Mesendoderm (in vitro differentiated cells): ENCODE measurements at regions not wholly inside any gene's neighbourhood (a gene's known extent, or its start where the extent isn't known, plus 50 kb on each side); places are given as distances from the start of the nearest gene placed in this dataset.
A peak's percentile ranks its signal among the peaks of the same experiment; 100 is the strongest.

Experiments used
- DNase-seq: peaks from one replicate; pipeline ENCODE4 v3.0.0; 2013
- H2AK5ac ChIP-seq: 2 replicates; pipeline ENCODE4 v1.6.1; 2013; ENCODE audit warnings: low read length, inconsistent platforms
- H2BK120ac ChIP-seq: 2 replicates; pipeline ENCODE4 v1.6.1; 2013; ENCODE audit warnings: low read depth, mild to moderate bottlenecking, low read length, moderate library complexity, mixed read lengths
- H2BK15ac ChIP-seq: replicated peaks from 2 replicates; pipeline ENCODE4 v1.6.1; 2013; ENCODE audit warnings: low read depth, mild to moderate bottlenecking, moderate library complexity
- H2BK5ac ChIP-seq: 2 replicates; pipeline ENCODE4 v1.6.1; 2013; ENCODE audit warnings: low read length, inconsistent platforms
- H3K18ac ChIP-seq: 2 replicates; pipeline ENCODE4 v1.6.1; 2013; ENCODE audit warnings: mild to moderate bottlenecking, low read length, mixed read lengths
- H3K23ac ChIP-seq: one replicate; pipeline ENCODE4 v1.6.1; 2013; ENCODE audit warnings: low read length
- H3K27ac ChIP-seq: 2 replicates; pipeline ENCODE4 v1.5.1; 2013; ENCODE audit warnings: low read depth, mild to moderate bottlenecking, inconsistent platforms, low read length, moderate library complexity
- H3K27me3 ChIP-seq: 2 replicates; pipeline ENCODE4 v1.6.1; 2013; ENCODE audit warnings: low read length, control low read depth, mild to moderate bottlenecking, inconsistent platforms; ENCODE audit not compliant: insufficient read depth, poor library complexity
- H3K36me3 ChIP-seq: 2 replicates; pipeline ENCODE4 v1.6.1; 2013; ENCODE audit warnings: low read length, inconsistent platforms; ENCODE audit not compliant: control insufficient read depth, insufficient read depth
- H3K4ac ChIP-seq: one replicate; pipeline ENCODE4 v1.6.1; 2013; ENCODE audit warnings: low read depth, mild to moderate bottlenecking, low read length, moderate library complexity
- H3K4me1 ChIP-seq: 2 replicates; pipeline ENCODE4 v1.6.1; 2013; ENCODE audit warnings: low read depth, low read length, inconsistent platforms; ENCODE audit not compliant: control insufficient read depth
- H3K4me2 ChIP-seq: 2 replicates; pipeline ENCODE4 v1.6.1; 2013; ENCODE audit warnings: low read length
- H3K4me3 ChIP-seq: 2 replicates; pipeline ENCODE4 v1.5.1; 2013; ENCODE audit warnings: mild to moderate bottlenecking, low read length
- H3K56ac ChIP-seq: one replicate; pipeline ENCODE4 v1.6.1; 2013; ENCODE audit warnings: low read length
- H3K79me1 ChIP-seq: 2 replicates; pipeline ENCODE4 v1.6.1; 2013; ENCODE audit warnings: low read length, inconsistent platforms
- H3K79me2 ChIP-seq: 2 replicates; pipeline ENCODE4 v1.6.1; 2013; ENCODE audit warnings: mild to moderate bottlenecking, low read length; ENCODE audit not compliant: control insufficient read depth, insufficient read depth
- H3K9ac ChIP-seq: 2 replicates; pipeline ENCODE4 v1.6.1; 2013; ENCODE audit warnings: low read length, inconsistent platforms
- H4K5ac ChIP-seq: one replicate; pipeline ENCODE4 v1.6.1; 2013; ENCODE audit warnings: low read length
- H4K8ac ChIP-seq: one replicate; pipeline ENCODE4 v1.6.1; 2013; ENCODE audit warnings: low read depth, mild to moderate bottlenecking, control low read depth, low read length, moderate library complexity
- WGBS: extraction: QIAGEN DNeasy Blood & Tissue Kit; methylation state at CpG from one replicate; pipeline ENCODE4 v1.1.7; 2013; ENCODE audit warnings: low lambda C conversion rate, missing lambda C conversion rate; ENCODE audit not compliant: insufficient coverage; ENCODE audit errors: extremely low coverage; 5-methylcytosine and 5-hydroxymethylcytosine counted together

DNA sequence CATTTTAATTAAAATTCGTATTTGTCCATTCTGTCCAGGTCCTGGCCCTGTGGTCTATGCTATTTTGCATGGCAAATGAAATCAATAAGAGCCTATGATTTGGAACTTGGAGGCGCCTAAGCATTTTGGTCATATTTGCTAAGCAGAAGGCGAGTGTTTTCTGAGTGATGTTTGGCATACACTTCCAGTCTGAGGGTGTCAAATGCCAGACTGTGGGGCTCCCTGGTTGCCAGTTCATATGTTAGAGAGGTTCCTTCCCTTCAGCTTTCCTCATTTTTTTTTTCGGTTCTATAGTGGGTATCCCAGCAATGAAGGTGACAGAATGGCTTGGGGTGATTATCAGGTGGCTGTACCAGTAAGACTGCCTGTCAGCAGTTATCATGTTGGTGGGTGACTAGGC lies 1007.8 kb upstream of the WWC1 start:
- H2AK5ac ChIP-seq, result no peak overlapping the region
- no peak overlapping the region for H3K4me3 ChIP-seq
- H3K23ac ChIP-seq, result no peak overlapping the region
- H3K4ac ChIP-seq, result no peak overlapping the region
- no peaks in the 10 kb centered on the region for H3K27me3 ChIP-seq
- no peak overlapping the region for H3K56ac ChIP-seq
- no peaks in the 10 kb centered on the region for H3K36me3 ChIP-seq
- H3K9ac ChIP-seq, result no peak overlapping the region
- no peaks in the 10 kb centered on the region for H3K79me1 ChIP-seq
- H3K4me2 ChIP-seq, result no peak overlapping the region
- WGBS, result no CpG with 5 or more reads among the region's 4 CpGs
- no peak overlapping the region for H3K27ac ChIP-seq
- no peak for DNase-seq
- no peaks in the 10 kb centered on the region for H3K4me1 ChIP-seq
- no peaks in the 10 kb centered on the region for H3K79me2 ChIP-seq
- H2BK15ac ChIP-seq, result no peak overlapping the region
- H3K18ac ChIP-seq, result peak overlapping the region; percentile 39
- no peak overlapping the region for H4K5ac ChIP-seq
- no peak overlapping the region for H2BK120ac ChIP-seq
- H2BK5ac ChIP-seq, result no peak overlapping the region
- no peak overlapping the region for H4K8ac ChIP-seq

DNA sequence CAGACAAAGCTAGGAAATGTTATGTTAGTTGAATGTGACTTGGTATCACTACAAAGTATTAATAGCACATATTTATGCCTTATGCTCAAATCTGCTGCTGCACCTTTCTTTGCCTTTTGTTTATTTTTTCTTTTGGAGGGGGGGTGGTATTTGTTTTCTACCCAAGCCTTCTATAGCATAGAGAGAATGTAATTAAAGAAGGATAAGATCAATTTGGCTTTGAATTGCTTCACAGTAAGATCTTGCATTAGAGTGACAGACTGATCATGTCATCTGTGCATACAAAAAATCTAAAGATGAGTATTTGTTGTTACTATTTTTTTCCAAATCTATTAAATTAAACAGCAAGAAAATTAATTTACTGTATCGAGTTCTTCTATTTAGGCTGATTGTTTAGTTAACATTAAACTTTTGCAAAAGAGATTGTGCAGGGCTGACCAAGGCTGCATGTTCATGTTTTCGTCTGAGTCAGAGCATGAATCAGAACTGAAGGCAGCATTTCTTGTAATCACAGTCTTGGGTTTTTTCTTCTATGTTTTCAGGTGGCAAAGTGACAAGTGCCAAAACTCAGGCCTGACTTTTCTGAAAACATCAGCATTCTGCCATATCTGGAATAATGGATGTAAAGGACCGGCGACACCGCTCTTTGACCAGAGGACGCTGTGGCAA lies 1007.1 kb upstream of the WWC1 start:
- no peak overlapping the region for H3K56ac ChIP-seq
- no peak overlapping the region for H2BK5ac ChIP-seq
- H4K5ac ChIP-seq, result no peak overlapping the region
- no peak overlapping the region for H2BK15ac ChIP-seq
- no peak overlapping the region for H3K4me2 ChIP-seq
- H4K8ac ChIP-seq, result no peak overlapping the region
- H3K79me1 ChIP-seq, result no peaks in the 10 kb centered on the region
- H3K4ac ChIP-seq, result no peak overlapping the region
- H3K4me1 ChIP-seq, result no peaks in the 10 kb centered on the region
- H3K27me3 ChIP-seq, result no peaks in the 10 kb centered on the region
- H3K27ac ChIP-seq, result no peak overlapping the region
- H2AK5ac ChIP-seq, result no peak overlapping the region
- no peak overlapping the region for H3K18ac ChIP-seq
- H3K23ac ChIP-seq, result no peak overlapping the region
- H3K4me3 ChIP-seq, result no peak overlapping the region
- no peak overlapping the region for H3K9ac ChIP-seq
- no peaks in the 10 kb centered on the region for H3K36me3 ChIP-seq
- no peaks in the 10 kb centered on the region for H3K79me2 ChIP-seq
- DNase-seq, result no peak
- H2BK120ac ChIP-seq, result no peak overlapping the region
- WGBS, result no CpG with 5 or more reads among the region's 6 CpGs

DNA sequence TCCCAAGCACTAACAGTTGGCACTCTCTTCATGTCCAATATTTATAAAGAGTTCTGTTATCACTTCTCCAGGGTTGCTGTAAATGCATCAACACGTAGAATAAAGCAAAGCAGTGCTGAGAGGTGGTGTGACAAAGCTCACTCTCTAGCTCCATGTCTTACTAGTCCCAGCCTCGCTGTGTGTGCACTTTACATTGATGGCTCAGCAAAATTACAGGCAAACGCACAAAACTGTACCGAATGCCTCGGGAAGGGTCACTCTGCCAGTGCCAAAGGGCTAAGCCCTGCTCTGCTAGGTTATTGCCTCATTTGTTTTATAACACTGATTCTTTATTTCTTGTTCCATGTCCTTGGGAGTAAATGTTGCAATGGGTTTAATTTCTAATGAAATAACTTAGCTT lies 1005.9 kb upstream of the WWC1 start:
- DNase-seq, result no peak
- H3K79me1 ChIP-seq, result no peaks in the 10 kb centered on the region
- no peak overlapping the region for H2BK120ac ChIP-seq
- H3K18ac ChIP-seq, result no peak overlapping the region
- H4K8ac ChIP-seq, result no peak overlapping the region
- no peaks in the 10 kb centered on the region for H3K4me1 ChIP-seq
- H3K79me2 ChIP-seq, result no peaks in the 10 kb centered on the region
- H2BK15ac ChIP-seq, result no peak overlapping the region
- H3K36me3 ChIP-seq, result no peaks in the 10 kb centered on the region
- H3K27ac ChIP-seq, result no peak overlapping the region
- no CpG with 5 or more reads among the region's 5 CpGs for WGBS
- H2BK5ac ChIP-seq, result no peak overlapping the region
- no peak overlapping the region for H3K9ac ChIP-seq
- H3K4me2 ChIP-seq, result no peak overlapping the region
- no peak overlapping the region for H4K5ac ChIP-seq
- H3K4me3 ChIP-seq, result no peak overlapping the region
- H3K56ac ChIP-seq, result no peak overlapping the region
- H3K23ac ChIP-seq, result no peak overlapping the region
- H3K27me3 ChIP-seq, result no peaks in the 10 kb centered on the region
- H2AK5ac ChIP-seq, result no peak overlapping the region
- H3K4ac ChIP-seq, result no peak overlapping the region

DNA sequence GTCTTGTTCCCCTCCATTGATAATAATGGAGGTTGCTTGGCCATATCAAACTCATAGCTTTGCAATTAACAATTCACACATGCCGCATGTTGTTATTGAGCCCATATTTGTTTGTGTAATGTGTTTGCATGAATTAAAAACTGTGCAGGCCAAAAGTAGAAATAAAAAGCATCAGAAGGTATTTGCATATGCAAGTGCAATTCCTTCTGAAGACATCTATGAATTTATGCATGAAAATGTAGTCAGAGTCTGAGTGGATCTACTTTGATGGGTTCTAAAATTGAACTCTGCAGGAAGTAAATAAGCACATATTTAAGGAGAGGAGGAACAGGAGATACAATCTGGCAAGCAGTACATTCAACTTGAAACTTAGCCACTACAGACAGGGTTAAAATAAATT lies 1004.6 kb upstream of the WWC1 start:
- Histone ChIP-seq H2BK120ac (no peak overlapping the region), H3K27ac (no peak overlapping the region), H3K4me1 (no peaks in the 10 kb centered on the region), H3K36me3 (no peaks in the 10 kb centered on the region), H3K23ac (no peak overlapping the region), H2BK5ac (no peak overlapping the region), H3K27me3 (no peaks in the 10 kb centered on the region), H3K4ac (no peak overlapping the region), H3K9ac (no peak overlapping the region), H3K4me2 (no peak overlapping the region), H4K8ac (no peak overlapping the region), H3K79me1 (no peaks in the 10 kb centered on the region), H3K18ac (no peak overlapping the region), H3K56ac (no peak overlapping the region), H2AK5ac (no peak overlapping the region), H3K79me2 (no peaks in the 10 kb centered on the region), H3K4me3 (no peak overlapping the region), H4K5ac (no peak overlapping the region), H2BK15ac (no peak overlapping the region)
- no CpG with 5 or more reads among the region's 1 CpG for WGBS
- no peak for DNase-seq

DNA sequence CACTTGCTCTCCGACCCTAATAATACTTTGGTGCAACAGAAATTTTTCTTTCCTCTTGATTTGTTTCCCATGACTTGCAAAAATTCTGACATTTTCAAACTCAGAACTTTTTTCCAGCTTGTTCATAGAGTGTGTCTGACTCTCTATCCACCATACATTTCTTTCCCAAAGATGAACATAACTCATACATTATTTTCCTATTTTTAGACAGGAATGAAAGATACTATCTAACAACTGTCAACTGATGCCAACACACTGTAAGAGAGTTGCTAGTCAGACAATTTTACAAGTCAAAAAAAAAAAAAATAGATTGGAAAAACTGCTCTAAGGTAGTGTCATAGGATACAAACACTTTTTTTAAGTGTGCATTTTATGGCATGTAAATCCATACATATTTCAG lies 1001.0 kb upstream of the WWC1 start:
- H3K4ac ChIP-seq, result no peak overlapping the region
- H2AK5ac ChIP-seq, result no peak overlapping the region
- H3K18ac ChIP-seq, result no peak overlapping the region
- no peaks in the 10 kb centered on the region for H3K79me1 ChIP-seq
- no peak overlapping the region for H3K56ac ChIP-seq
- no peak overlapping the region for H2BK120ac ChIP-seq
- H3K27ac ChIP-seq, result no peak overlapping the region
- DNase-seq, result no peak
- no peaks in the 10 kb centered on the region for H3K27me3 ChIP-seq
- no peak overlapping the region for H4K8ac ChIP-seq
- no peaks in the 10 kb centered on the region for H3K79me2 ChIP-seq
- H3K36me3 ChIP-seq, result no peaks in the 10 kb centered on the region
- H2BK5ac ChIP-seq, result no peak overlapping the region
- no peak overlapping the region for H3K9ac ChIP-seq
- H2BK15ac ChIP-seq, result no peak overlapping the region
- no peak overlapping the region for H4K5ac ChIP-seq
- no peak overlapping the region for H3K4me2 ChIP-seq
- WGBS, result no CpG with 5 or more reads among the region's 1 CpG
- no peak overlapping the region for H3K4me3 ChIP-seq
- H3K23ac ChIP-seq, result no peak overlapping the region
- H3K4me1 ChIP-seq, result peaks cover 4% of the 10 kb centered on the region
